ENCODE measurements at regions not wholly inside any gene's neighbourhood (a gene's known extent, or its start where the extent isn't known, plus 50 kb on each side); places are given as distances from the start of the nearest gene placed in this dataset.

Small RNAs in the stretch of these regions (small RNA-seq; reads per million reads assigned to genes)
- gene AC096711.1 = 0 reads per million in 3 donors

Measured in sigmoid colon (tissue), 3 donors.